IPS-15b (cell line): ENCODE measurements at regions not wholly inside any gene's neighbourhood (a gene's known extent, or its start where the extent isn't known, plus 50 kb on each side); places are given as distances from the start of the nearest gene placed in this dataset.

Experiments used
- H3K27me3 ChIP-seq: one replicate; pipeline ENCODE4 v1.6.1; 2013; ENCODE audit warnings: low read length; ENCODE audit not compliant: control insufficient read depth, insufficient read depth
- H3K36me3 ChIP-seq: one replicate; pipeline ENCODE4 v1.6.1; 2013; ENCODE audit warnings: low read length; ENCODE audit not compliant: control insufficient read depth, insufficient read depth
- H3K4me1 ChIP-seq: one replicate; pipeline ENCODE4 v1.6.1; 2013; ENCODE audit warnings: mild to moderate bottlenecking, low read length; ENCODE audit not compliant: control insufficient read depth, insufficient read depth
- H3K4me3 ChIP-seq: one replicate; pipeline ENCODE4 v1.5.1; 2013; ENCODE audit warnings: low read depth, low read length
- H3K9ac ChIP-seq: one replicate; pipeline ENCODE4 v1.6.1; 2013; ENCODE audit warnings: low read depth, mild to moderate bottlenecking, low read length
- H3K9me3 ChIP-seq: one replicate; pipeline ENCODE4 v1.6.1; 2013; ENCODE audit warnings: mild to moderate bottlenecking, low read length; ENCODE audit not compliant: control insufficient read depth, insufficient read depth

DNA sequence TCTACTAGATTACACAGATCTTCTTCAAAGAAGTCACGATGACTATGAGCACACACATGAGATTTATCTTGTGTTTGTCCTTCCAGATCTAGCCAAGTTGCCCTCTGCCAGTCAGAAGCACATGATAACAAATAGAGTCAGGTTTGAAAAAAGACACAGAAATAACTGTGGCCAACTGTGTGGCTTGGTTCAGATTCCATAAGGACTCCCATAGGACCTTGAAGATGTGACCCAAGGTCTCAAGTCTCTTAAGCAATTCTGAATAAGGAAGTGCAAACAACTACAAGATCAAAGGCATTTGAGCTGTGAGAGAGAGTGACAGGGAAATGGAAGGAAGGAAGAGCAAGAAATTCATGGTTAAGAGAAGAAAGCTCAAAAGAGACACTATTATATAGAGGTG is 194.0 kb downstream of the PLPP3 start:
- no peaks in the 10 kb centered on the region for H3K27me3 ChIP-seq

GRCh38 chr1:56382929-56383328 is 196.4 kb downstream of the PLPP3 start:
- Histone ChIP-seq H3K4me1 (no peaks in the 10 kb centered on the region), H3K9me3 (no peaks in the 10 kb centered on the region), H3K36me3 (no peaks in the 10 kb centered on the region), H3K9ac (no peak overlapping the region), H3K27me3 (no peaks in the 10 kb centered on the region), H3K4me3 (no peak overlapping the region)

More for the DNA sequence above, 194.0 kb downstream of the PLPP3 start:
- no peak overlapping the region for H3K4me3 ChIP-seq
- no peak overlapping the region for H3K9ac ChIP-seq
- no peaks in the 10 kb centered on the region for H3K4me1 ChIP-seq
- H3K36me3 ChIP-seq: no peaks in the 10 kb centered on the region
- H3K9me3 ChIP-seq: no peaks in the 10 kb centered on the region

DNA sequence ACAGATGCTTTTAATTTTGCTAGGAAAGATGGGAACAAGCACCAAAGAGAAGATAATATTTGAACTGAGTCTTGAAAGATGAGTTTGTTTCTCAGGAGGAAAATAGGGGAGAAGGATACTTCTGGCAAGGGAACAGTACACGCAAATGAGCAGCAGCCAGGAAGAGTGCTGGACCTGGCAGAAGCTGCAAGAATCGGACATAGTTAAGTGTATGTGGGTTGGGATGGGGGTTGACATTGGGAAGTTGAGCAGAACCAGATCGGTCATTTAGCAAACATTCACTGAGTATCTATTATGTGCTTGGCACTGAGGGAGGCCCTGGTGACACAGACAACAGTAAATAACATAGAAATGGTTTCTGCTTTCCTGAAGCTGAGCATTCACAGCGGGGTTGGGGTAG is 198.8 kb downstream of the PLPP3 start:
- Histone ChIP-seq H3K9ac (no peak overlapping the region), H3K4me3 (no peak overlapping the region), H3K4me1 (peaks cover 10% of the 10 kb centered on the region), H3K36me3 (no peaks in the 10 kb centered on the region), H3K9me3 (no peaks in the 10 kb centered on the region), H3K27me3 (no peaks in the 10 kb centered on the region)

DNA sequence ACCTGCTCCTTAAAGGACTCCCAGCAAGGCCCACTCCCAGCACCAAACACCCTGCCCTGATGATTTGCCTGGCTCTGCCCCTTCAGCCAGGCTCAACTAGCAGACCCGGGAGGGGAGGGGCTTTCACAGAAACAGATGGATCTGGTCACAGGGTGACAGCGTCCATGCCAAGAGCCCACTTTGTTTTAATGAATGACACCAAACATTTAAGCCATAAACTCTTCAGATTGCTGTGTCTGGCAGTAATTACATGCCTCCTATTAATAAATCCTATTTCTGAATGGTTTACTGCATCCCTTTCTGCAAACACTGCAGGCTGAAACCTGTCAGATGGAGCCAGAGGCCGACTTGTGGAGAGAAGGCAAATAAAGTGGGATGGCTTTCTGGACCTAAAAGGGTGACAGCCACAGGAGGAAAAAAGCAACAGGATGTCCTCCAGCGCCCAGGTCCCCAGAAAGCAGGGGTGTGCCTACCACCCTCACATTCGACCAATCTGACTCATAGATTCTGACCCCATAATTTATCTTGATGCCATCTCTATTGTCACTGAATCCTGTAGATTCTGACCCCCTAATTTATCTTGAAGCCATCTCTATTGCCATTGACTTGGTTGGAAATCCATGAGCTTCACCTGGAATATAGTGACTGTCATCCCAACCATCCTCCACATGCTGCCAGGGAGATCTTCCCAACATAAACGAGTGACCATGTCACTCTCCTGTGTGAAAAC is 200.9 kb downstream of the PLPP3 start:
- no peaks in the 10 kb centered on the region for H3K36me3 ChIP-seq
- no peaks in the 10 kb centered on the region for H3K27me3 ChIP-seq

GRCh38 chr1:56377431-56377830 is 201.9 kb downstream of the PLPP3 start:
- H3K4me1 ChIP-seq: peaks cover 20% of the 10 kb centered on the region
- H3K4me3 ChIP-seq: no peak overlapping the region
- no peak overlapping the region for H3K9ac ChIP-seq
- H3K9me3 ChIP-seq: no peaks in the 10 kb centered on the region
- no peaks in the 10 kb centered on the region for H3K36me3 ChIP-seq
- H3K27me3 ChIP-seq: no peaks in the 10 kb centered on the region

More for the DNA sequence above, 200.9 kb downstream of the PLPP3 start:
- no peaks in the 10 kb centered on the region for H3K9me3 ChIP-seq
- no peak overlapping the region for H3K9ac ChIP-seq
- H3K4me3 ChIP-seq: no peak overlapping the region
- peaks cover 20% of the 10 kb centered on the region for H3K4me1 ChIP-seq

DNA sequence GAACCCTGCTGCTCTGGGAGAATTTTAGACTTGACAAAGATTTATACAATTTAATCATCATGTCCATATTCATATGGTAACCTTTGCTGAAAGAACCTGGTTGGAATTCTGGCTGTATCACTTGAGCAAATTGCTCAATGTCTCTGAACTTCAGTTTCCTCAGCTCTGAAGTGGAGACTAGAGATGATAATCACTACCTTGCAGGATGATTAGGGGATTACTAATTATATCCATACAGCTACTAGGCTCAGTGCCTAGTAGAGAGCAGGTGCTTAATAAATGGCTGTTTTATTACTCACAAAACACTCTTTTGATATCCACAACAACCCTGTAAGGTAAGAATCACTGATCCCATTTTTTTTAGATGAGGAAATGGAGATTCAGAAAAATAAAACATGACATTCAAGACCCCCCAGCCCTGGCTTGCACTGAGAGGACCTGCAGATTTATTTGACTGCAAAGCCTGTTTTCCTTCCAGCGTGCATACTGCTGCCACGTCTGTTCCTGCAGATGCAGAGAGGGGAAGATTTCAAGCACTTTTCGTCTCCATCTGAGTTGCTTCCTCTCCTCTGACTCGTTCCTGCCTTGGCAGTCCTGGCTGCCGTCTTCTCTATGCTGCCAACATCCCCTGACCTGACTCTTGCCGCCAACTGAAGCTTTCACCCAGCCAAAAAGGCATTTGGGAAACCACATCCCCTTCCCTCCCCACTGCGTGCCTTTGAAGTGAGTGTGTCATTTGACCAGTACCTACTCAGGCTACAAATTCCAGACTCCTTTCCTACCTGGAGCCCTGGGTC is 203.0 kb downstream of the PLPP3 start:
- H3K4me3 ChIP-seq: no peak overlapping the region
- H3K4me1 ChIP-seq: peaks cover 20% of the 10 kb centered on the region
- no peak overlapping the region for H3K9ac ChIP-seq
- H3K27me3 ChIP-seq: no peaks in the 10 kb centered on the region
- no peaks in the 10 kb centered on the region for H3K9me3 ChIP-seq
- H3K36me3 ChIP-seq: no peaks in the 10 kb centered on the region

- Histone ChIP-seq H3K4me3 (no peak overlapping the region), H3K9ac (no peak overlapping the region), H3K9me3 (no peaks in the 10 kb centered on the region), H3K36me3 (no peaks in the 10 kb centered on the region), H3K4me1 (peaks cover 26% of the 10 kb centered on the region), H3K27me3 (no peaks in the 10 kb centered on the region)
Measured at GRCh38 chr1:56375326-56375804, 204.0 kb downstream of the PLPP3 start.

DNA sequence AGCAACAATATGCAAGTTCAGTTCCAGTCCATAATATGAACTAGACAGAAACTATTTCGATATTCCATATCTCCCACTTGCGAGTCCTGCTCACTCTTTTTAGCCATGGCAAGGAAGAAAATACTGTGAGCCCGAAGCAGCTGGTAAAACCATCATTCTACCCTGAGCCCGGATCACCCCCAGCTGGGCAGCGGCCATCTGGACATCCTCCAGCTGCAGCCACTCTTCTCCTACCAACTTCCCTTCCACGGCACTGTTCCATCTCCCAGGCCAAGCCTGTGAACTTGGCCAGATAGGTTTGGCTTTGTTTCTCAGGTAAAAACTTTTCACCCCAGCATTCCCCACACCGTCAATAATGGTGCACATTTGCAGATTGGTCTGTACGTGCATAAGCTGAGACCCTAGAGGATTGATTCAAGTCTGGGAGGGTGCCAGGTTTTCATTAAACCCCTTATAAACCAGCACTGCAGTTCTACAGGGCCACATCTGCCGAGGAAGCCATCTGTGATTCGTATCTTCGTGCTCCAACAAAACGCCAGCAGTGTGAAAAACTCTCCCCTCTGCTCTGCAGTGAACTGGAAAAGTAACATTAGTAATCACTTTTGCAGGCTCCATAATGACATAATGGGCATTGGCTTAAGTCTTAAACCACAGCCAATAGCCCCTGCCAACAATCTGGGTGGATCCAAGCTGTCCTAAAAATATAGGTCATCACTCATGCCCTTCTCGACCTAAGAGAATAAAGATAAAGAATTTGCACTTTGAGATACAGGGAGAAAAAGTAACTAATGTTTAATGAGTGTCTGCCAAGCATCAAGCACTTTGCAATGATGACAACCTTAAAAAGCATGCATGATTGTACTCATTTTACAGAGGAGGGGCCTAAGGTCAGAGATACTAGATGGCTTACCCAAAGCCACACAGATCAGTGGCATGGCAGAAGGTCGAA is 205.1 kb downstream of the PLPP3 start:
- Histone ChIP-seq H3K9me3 (no peaks in the 10 kb centered on the region), H3K4me1 (peaks cover 35% of the 10 kb centered on the region), H3K27me3 (no peaks in the 10 kb centered on the region), H3K4me3 (no peak overlapping the region), H3K36me3 (no peaks in the 10 kb centered on the region), H3K9ac (no peak overlapping the region)

- H3K4me3 ChIP-seq: no peak overlapping the region
- H3K9me3 ChIP-seq: no peaks in the 10 kb centered on the region
- H3K9ac ChIP-seq: no peak overlapping the region
- no peaks in the 10 kb centered on the region for H3K36me3 ChIP-seq
- peaks cover 25% of the 10 kb centered on the region for H3K4me1 ChIP-seq
- H3K27me3 ChIP-seq: no peaks in the 10 kb centered on the region
Measured at GRCh38 chr1:56370513-56370912, 208.8 kb downstream of the PLPP3 start.

GRCh38 chr1:56363007-56363770 is 216.2 kb downstream of the PLPP3 start:
- no peak overlapping the region for H3K9ac ChIP-seq
- no peaks in the 10 kb centered on the region for H3K36me3 ChIP-seq
- H3K9me3 ChIP-seq: no peaks in the 10 kb centered on the region
- no peaks in the 10 kb centered on the region for H3K27me3 ChIP-seq
- H3K4me3 ChIP-seq: no peak overlapping the region
- no peaks in the 10 kb centered on the region for H3K4me1 ChIP-seq

DNA sequence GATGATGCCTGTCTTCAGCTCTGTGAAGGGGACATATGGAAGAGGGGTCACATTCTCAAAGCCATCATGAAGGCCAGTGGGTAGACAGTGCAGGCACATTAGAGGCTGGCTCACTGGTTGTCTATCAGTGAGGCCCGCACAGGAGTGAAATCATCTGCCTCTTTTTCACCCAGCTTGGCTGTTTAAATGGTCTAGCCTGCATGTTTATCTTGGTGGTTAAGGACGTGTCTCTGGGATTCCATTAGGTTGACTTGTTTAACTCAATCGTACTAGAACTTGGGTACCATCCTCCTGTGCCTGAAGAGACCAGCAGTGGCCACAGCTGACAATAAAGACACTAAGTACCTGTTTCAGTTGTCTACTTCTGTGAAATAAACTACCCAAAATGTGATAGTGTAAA is 219.3 kb downstream of the PLPP3 start:
- no peaks in the 10 kb centered on the region for H3K36me3 ChIP-seq
- H3K9me3 ChIP-seq: no peaks in the 10 kb centered on the region
- H3K4me1 ChIP-seq: no peaks in the 10 kb centered on the region
- H3K27me3 ChIP-seq: no peaks in the 10 kb centered on the region
- H3K4me3 ChIP-seq: no peak overlapping the region
- no peak overlapping the region for H3K9ac ChIP-seq
